GM18499 (cell line): ENCODE measurements at regions not wholly inside any gene's neighbourhood (a gene's known extent, or its start where the extent isn't known, plus 50 kb on each side); places are given as distances from the start of the nearest gene placed in this dataset.

ENCODE experiments used
- ATAC-seq: cut with Tn5 transposase; IDR thresholded peaks from one replicate; pipeline ENCODE4 v1.9.1; 2021; ENCODE audit warnings: moderate number of reproducible peaks; ENCODE audit not compliant: insufficient read depth, unreplicated experiment

GRCh38 chr12:75591628-75592027 lies 80.2 kb upstream of the KRR1 start:
- no peak for ATAC-seq

GRCh38 chr12:75589801-75590200 lies 78.4 kb upstream of the KRR1 start:
- ATAC-seq: no peak

GRCh38 chr12:75587340-75588106 lies 76.1 kb upstream of the KRR1 start:
- ATAC-seq: no peak

DNA sequence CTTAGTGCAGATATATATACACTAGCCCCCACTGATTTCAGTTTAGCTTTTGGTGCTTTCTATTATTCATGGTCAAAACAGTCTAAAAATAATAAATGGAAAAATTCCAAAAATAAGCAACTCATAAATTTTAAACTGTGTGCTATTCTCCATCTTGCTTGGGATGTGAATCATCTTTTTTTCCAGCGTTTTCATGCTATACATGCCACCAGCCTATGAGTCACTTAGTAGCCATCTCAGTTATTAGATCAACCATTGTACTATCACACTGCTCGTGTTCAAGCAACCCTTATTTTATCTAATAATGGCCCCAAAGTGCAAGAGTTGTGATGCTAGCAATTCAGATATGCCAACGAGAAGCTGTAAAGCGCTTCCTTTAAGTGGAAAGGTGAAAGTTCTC lies 73.9 kb upstream of the KRR1 start:
- ATAC-seq: no peak

DNA sequence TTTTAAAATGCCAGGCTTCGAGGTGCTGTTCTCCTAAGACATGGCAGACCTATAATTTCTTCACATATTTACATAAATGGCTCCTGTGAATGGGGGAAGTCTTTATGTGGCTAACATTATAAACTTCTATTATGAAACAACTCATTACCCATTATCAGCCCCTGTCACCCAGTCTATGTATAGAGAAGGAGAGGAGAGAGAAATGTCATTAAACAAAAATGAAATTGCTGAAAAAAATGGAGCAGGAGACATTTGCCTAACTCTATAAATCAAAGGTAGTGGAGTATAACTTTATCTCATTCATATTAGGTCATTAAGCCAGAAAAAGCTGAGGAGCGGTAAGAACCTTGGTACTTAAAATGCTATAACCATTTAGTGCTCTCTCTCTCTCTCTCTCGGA lies 71.9 kb upstream of the KRR1 start:
- no peak for ATAC-seq

GRCh38 chr12:75581515-75581914 lies 70.1 kb upstream of the KRR1 start:
- ATAC-seq: no peak

- ATAC-seq: no peak
Measured at GRCh38 chr12:75579552-75579951, 68.1 kb upstream of the KRR1 start.

DNA sequence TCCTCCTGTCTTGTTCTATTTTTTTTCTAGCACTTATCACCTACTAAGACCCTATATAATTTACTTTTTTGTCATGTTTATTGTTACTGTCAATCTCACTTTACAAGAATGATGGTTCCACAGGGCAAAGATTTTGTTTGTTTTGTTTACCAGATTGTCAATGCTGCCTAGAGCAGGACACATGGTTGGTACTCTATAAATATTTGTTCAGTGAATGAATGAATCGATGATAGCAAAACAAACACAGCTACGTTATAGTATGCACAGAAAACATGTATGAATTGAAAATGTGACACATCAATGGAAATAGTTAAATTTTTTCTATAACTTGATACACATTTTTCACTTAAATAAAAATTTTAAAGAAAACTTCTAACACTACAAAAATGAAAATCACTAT lies 67.1 kb upstream of the KRR1 start:
- no peak for ATAC-seq

DNA sequence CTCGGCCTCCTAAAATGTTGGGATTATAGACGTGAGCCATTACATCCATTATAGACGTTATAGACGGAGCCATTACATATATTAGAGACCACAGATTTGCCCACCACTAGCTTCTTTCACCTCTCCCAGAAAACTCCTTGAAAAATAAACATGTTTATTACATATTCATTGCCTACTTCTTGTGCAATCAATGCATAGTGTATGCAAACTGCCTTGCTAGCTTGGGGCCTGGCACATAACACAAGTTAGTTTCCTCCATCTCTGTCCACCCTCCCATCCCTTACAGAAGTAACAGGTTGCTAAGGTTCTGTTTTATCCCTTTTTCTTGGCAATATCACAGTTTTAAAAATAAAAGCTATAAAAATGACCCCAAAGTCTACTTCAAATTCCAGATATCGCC lies 66.4 kb upstream of the KRR1 start:
- no peak for ATAC-seq

DNA sequence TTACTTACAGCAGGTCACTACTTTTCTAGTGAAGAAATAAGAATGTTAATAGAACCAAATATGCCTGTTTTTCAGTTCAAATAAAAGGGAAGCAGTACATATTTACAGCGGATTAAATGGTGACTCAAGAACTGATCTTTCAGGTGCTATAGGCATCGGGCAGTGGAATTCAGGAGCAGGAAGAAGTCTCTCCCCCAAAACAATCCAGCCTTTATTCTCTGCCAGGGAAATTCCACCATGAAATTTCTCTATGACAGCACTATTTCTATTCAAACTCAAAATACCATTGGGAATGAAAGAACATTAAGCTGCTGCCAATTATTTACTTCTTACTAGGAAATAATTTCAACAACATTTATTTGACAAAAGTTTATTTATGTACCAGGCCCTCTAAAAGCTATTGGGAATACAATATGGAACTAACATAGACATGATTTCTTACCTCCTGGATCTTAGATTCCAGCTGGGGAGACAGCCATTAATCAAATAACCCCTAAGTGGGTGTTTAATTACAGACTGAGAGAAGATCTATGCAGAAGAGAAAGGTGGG lies 60.3 kb upstream of the KRR1 start:
- ATAC-seq: no peak

DNA sequence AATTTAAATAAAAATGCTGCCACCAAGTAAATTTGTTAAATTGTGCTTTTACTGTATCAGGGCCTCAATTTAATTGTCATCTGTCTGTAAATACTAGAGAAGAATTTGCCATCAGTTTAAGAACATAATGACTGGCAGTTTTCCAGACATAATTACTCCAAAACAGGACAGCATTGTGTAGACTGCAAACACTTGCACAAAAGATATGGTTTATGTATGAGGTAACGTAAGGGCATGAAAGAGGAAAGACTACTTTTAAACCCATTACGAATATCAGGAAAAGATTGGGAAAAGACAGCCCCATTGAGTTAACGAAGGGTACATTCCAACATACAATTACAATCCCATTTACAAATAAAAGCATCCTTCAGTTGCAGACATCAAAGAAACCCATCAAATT lies 59.8 kb upstream of the KRR1 start:
- no peak for ATAC-seq

DNA sequence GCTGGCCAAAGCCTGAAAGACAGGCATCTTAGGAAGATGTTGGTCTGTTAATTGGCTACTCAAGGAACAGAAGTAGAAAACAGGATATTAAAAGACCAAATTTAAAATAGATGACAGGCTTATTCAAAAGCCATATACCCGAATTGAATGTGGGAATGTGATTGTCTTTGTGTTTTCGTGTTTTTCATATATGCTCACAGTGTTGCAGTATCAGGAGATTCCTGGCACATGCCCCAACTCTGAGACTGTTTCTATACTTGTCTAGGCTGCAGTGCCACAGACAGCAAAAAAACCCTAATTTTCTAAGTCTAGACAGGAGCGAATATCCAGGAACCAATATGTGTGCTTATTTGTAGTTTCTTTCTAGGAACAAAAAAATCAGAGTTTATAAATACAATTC lies 57.4 kb upstream of the KRR1 start:
- ATAC-seq: no peak

GRCh38 chr12:75568393-75568792 lies 57.0 kb upstream of the KRR1 start:
- no peak for ATAC-seq

DNA sequence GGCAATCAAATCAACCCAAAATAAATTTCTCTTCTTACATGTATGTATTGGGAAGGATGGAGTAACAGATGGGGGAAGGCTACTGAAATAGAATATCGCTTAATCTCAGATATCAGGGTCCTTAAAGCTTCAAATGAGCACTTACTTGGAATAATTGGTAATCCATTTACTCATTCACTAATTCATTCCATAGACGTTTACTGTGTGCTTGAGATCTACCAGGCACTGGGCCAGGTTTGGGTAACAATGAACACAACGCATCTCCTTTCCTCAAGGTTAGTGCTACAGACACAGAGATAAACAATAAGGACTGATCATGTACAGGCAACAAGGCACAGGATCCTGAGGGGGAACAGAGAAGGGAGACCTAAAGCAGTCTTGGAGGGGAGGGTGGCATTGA lies 54.4 kb upstream of the KRR1 start:
- ATAC-seq: no peak

DNA sequence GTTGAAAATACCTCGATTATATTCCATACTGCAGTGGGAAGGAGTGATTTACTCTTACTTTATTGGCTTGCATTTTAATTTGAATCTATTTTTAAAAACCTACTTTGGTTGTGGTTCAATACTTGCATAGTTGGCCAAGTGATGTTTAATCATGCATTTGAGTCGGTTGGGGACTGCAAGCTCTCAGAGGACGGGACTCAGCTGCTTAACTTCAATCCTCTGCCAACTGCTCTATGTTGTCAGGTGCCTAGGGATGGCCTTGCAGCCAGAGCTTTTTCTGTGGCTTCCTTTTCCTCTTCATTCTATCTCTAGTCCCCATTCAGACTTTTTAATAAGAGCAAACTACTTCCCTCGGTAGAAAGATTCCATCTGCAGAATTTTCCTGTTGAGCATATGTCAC lies 53.4 kb upstream of the KRR1 start:
- ATAC-seq: no peak

GRCh38 chr12:75564398-75564797 lies 53.0 kb upstream of the KRR1 start:
- ATAC-seq: no peak

DNA sequence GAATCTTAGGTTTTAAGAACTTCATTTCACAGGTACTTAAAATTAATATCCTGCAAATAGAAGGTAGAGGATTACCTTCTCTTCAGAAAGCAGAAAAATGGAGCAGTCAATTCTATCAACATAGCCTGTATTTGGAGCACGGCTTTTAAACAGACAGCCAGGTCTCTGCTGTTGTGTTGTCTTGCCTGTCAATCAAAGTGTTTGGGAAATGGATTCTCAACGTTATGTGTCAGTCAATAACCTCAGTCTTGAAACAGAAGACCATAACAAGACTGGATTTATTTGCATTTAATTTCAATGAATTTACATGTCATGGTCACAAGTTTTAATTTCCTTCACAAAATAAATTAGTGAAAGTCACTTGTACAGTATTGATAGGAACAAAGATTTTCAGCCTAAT lies 51.9 kb upstream of the KRR1 start:
- ATAC-seq: no peak

DNA sequence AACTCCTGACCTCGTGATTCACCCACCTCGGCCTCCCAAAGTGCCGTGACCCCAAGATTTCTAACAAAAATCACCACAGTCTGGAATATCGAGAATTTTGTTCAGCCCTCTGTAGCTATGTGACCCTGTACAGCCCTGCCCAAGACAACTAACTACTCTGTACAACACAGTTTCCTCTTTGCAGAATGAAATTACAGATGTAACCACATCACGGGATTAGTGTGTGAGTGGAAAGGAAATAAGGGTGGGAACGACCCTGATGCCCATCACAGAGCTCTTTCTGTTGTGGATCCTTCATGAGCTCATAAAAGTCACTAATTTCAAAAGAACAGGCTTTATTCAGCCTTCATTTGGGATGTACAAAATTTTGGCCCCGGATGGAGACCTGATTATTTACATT lies 50.5 kb upstream of the KRR1 start:
- ATAC-seq: no peak
